Activated naive CD4-positive, alpha-beta T cell treated with anti-CD3 and anti-CD28 coated beads for 36 hours (primary cell): ENCODE measurements at regions not wholly inside any gene's neighbourhood (a gene's known extent, or its start where the extent isn't known, plus 50 kb on each side); places are given as distances from the start of the nearest gene placed in this dataset.
"Not testable (repeated sequence)": the region's sequence is repeated elsewhere in the genome, so short reads cannot be mapped to it uniquely, and the experiment has no call there.

Source experiments
- CTCF ChIA-PET: fragments of 350-600 bp; sonication (Branson Sonifier 250); formaldehyde crosslinking; loops from one replicate; lab custom pipeline; 2021; ENCODE audit warnings: antibody characterized with exemption; lab: Charles Lee
- DNase-seq: peaks from one replicate; pipeline ENCODE4 v3.0.0-alpha.2; 2020
- H3K27ac Mint-ChIP-seq: one replicate; pipeline ENCODE4 v1.8.0; 2021; ENCODE audit warnings: mild to moderate bottlenecking, mixed read lengths
- H3K27me3 Mint-ChIP-seq: one replicate; pipeline ENCODE4 v1.8.0; 2021; ENCODE audit warnings: low read depth, mixed read lengths
- H3K36me3 Mint-ChIP-seq: one replicate; pipeline ENCODE4 v1.8.0; 2021; ENCODE audit warnings: low read depth, mixed read lengths
- H3K4me1 Mint-ChIP-seq: one replicate; pipeline ENCODE4 v1.8.0; 2021; ENCODE audit warnings: low read depth, mixed read lengths
- H3K4me3 Mint-ChIP-seq: one replicate; pipeline ENCODE4 v1.8.0; 2021; ENCODE audit warnings: mild to moderate bottlenecking, moderate library complexity, mixed read lengths
- H3K9me3 Mint-ChIP-seq: one replicate; pipeline ENCODE4 v1.8.0; 2021; ENCODE audit warnings: mixed read lengths
- intact Hi-C: fragments of 100-400 bp; cut with micrococcal nuclease; formaldehyde crosslinking; loops from one replicate; pipeline ENCODE4 v1.15.1; 2023

GRCh38 chr2:22079583-22079982 lies 955.8 kb downstream of the TDRD15 start:
- DNase-seq, result no peak
- Mint-ChIP-seq H3K27ac (no peak overlapping the region), H3K4me3 (no peak overlapping the region), H3K4me1 (no peaks in the 10 kb centered on the region), H3K9me3 (peaks cover 2% of the 10 kb centered on the region), H3K27me3 (no peaks in the 10 kb centered on the region), H3K36me3 (no peaks in the 10 kb centered on the region)
- intact Hi-C loops, result no loop called here
- CTCF ChIA-PET, result no interaction called here

- Mint-ChIP-seq H3K27me3 (no peaks in the 10 kb centered on the region), H3K9me3 (peaks cover 10% of the 10 kb centered on the region), H3K4me1 (no peaks in the 10 kb centered on the region), H3K36me3 (no peaks in the 10 kb centered on the region), H3K4me3 (no peak overlapping the region), H3K27ac (no peak overlapping the region)
- CTCF ChIA-PET, result no interaction called here
- no peak for DNase-seq
- intact Hi-C loops, result no loop called here
Observed at GRCh38 chr2:22086726-22087125, 963.0 kb downstream of the TDRD15 start.

DNA sequence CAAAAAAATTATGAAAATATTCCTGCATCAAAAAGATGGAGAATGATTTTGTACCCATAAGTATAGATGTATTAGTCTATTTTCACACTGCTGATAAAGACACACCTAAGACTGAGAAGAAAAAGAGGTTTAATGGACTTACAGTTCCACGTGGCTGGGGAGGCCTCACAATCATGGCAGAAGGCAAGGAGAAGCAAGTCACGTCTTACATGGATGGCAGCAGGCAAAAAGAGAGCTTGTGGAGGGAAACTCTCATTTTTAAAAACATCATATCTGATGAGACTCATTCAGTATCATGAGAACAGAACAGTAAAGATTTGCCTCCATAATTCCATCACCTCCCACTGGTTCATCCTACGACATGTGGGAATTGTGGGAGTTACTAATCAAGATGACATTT lies 979.8 kb downstream of the TDRD15 start:
- DNase-seq, intact Hi-C loops, CTCF ChIA-PET, H3K36me3 Mint-ChIP-seq, H3K9me3 Mint-ChIP-seq, H3K27ac Mint-ChIP-seq, H3K27me3 Mint-ChIP-seq, H3K4me3 Mint-ChIP-seq, H3K4me1 Mint-ChIP-seq: not testable (repeated sequence)

GRCh38 chr2:22110244-22110651 lies 986.5 kb downstream of the TDRD15 start:
- Mint-ChIP-seq H3K4me3 (no peak overlapping the region), H3K9me3 (peaks cover 14% of the 10 kb centered on the region), H3K4me1 (no peaks in the 10 kb centered on the region), H3K36me3 (no peaks in the 10 kb centered on the region), H3K27me3 (no peaks in the 10 kb centered on the region), H3K27ac (no peak overlapping the region)
- CTCF ChIA-PET, result no interaction called here
- DNase-seq, result no peak
- intact Hi-C loops, result no loop called here

- no peak overlapping the region for H3K27ac Mint-ChIP-seq
- CTCF ChIA-PET, result no interaction called here
- H3K27me3 Mint-ChIP-seq, result no peaks in the 10 kb centered on the region
- H3K4me1 Mint-ChIP-seq, result no peaks in the 10 kb centered on the region
- no peaks in the 10 kb centered on the region for H3K36me3 Mint-ChIP-seq
- peaks cover 9% of the 10 kb centered on the region for H3K9me3 Mint-ChIP-seq
- DNase-seq, result no peak
- intact Hi-C loops, result no loop called here
- no peak overlapping the region for H3K4me3 Mint-ChIP-seq
Observed at GRCh38 chr2:22124003-22124402, 1000.2 kb downstream of the TDRD15 start.

- Mint-ChIP-seq H3K4me1 (no peaks in the 10 kb centered on the region), H3K4me3 (no peak overlapping the region), H3K27me3 (no peaks in the 10 kb centered on the region), H3K9me3 (peaks cover 11% of the 10 kb centered on the region), H3K27ac (no peak overlapping the region), H3K36me3 (no peaks in the 10 kb centered on the region)
- intact Hi-C loops, result no loop called here
- DNase-seq, result no peak
- CTCF ChIA-PET, result no interaction called here
Observed at GRCh38 chr2:22126106-22126505, 1002.3 kb downstream of the TDRD15 start.

DNA sequence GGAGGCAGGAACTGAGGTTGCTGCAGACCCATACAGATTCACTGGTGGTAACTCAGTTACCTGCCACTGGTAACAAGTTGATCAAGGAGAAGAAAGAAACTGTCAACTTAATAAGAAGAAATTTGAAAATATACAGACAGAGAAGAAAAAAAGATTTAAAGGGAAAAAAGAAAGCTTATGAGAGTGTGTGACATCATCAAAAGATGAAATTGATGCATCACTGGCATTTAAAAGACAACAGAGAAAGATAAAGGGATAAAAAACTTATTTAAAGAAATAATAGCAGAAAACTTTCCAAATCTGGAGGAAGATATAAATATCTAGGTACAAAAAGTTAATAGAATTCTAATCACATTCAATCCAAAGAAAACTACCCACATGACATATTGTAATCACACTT lies 1003.2 kb downstream of the TDRD15 start:
- Mint-ChIP-seq H3K27me3 (no peaks in the 10 kb centered on the region), H3K4me3 (no peak overlapping the region), H3K4me1 (no peaks in the 10 kb centered on the region), H3K9me3 (peaks cover 11% of the 10 kb centered on the region), H3K36me3 (no peaks in the 10 kb centered on the region), H3K27ac (no peak overlapping the region)
- DNase-seq, result no peak
- intact Hi-C loops, result no loop called here
- CTCF ChIA-PET, result no interaction called here

- no peak overlapping the region for H3K4me3 Mint-ChIP-seq
- no peak overlapping the region for H3K27ac Mint-ChIP-seq
- CTCF ChIA-PET, result no interaction called here
- H3K36me3 Mint-ChIP-seq, result no peaks in the 10 kb centered on the region
- H3K9me3 Mint-ChIP-seq, result peaks cover 2% of the 10 kb centered on the region
- H3K4me1 Mint-ChIP-seq, result no peaks in the 10 kb centered on the region
- DNase-seq, result no peak
- no peaks in the 10 kb centered on the region for H3K27me3 Mint-ChIP-seq
- intact Hi-C loops, result no loop called here
Observed at GRCh38 chr2:22134421-22134820, 1010.7 kb downstream of the TDRD15 start.

- no peak overlapping the region for H3K4me3 Mint-ChIP-seq
- no peaks in the 10 kb centered on the region for H3K36me3 Mint-ChIP-seq
- H3K9me3 Mint-ChIP-seq, result peaks cover 2% of the 10 kb centered on the region
- no peak for DNase-seq
- no peak overlapping the region for H3K27ac Mint-ChIP-seq
- intact Hi-C loops, result no loop called here
- no peaks in the 10 kb centered on the region for H3K4me1 Mint-ChIP-seq
- no peaks in the 10 kb centered on the region for H3K27me3 Mint-ChIP-seq
- CTCF ChIA-PET, result no interaction called here
Observed at GRCh38 chr2:22136446-22136845, 1012.7 kb downstream of the TDRD15 start.

DNA sequence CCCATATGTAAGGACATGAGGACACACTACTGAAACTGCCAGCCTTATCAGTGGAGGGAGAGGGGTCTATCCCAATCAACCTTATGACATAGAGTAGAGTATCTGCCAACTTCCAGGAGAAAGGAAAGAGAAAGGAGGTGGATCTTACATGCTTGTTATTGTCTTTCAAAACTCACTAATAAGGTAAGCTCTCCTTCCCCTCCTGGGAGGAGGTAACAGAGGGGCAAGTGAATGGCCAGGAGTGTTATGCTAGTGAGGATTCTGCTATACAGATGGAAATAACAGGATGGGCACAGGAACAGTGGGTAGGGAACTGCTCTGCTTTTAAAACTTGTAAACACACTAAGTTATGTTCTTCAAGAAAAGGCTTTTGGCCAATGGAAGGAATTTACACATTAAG lies 1020.1 kb downstream of the TDRD15 start:
- CTCF ChIA-PET, result no interaction called here
- H3K27ac Mint-ChIP-seq, result no peak overlapping the region
- peaks cover 9% of the 10 kb centered on the region for H3K9me3 Mint-ChIP-seq
- no peaks in the 10 kb centered on the region for H3K4me1 Mint-ChIP-seq
- intact Hi-C loops, result no loop called here
- no peaks in the 10 kb centered on the region for H3K36me3 Mint-ChIP-seq
- no peaks in the 10 kb centered on the region for H3K27me3 Mint-ChIP-seq
- no peak for DNase-seq
- no peak overlapping the region for H3K4me3 Mint-ChIP-seq

DNA sequence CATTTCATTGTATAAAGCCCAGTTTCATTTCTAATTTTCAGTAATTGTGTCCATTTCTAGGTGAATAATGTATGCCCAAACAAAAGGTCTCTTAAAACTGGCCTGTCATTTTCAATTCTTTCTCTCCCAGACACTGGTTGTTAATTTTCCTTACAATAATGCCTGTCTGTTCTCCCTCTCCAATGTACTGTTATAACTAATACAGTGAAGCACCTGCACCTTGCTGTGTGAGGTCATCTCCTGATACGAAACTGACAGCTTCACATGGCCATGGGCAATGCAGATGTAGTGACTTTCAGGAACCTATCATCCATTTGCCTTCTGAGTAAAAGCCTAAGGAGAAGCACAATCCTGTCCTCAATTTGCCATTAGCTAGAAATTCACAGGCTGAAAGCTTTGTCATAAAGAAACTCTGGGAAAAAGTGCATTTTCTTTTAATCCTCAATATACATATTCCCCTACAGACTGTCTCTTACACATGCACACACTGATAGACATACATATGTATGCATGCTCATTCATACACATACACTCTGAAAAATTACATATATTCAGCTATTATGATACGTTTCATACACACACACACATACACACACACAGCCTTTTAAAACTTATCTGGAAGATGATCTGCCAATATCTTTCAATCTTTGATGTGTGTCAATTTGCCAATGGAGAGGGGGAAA lies 1030.3 kb downstream of the TDRD15 start:
- H3K36me3 Mint-ChIP-seq, result no peaks in the 10 kb centered on the region
- CTCF ChIA-PET, result interaction anchor here (0.6 kb wide), 1 partner anchor 56 kb away, joined by 3 read pairs; no protein-coding TSS in a partner anchor
- H3K27me3 Mint-ChIP-seq, result no peaks in the 10 kb centered on the region
- H3K9me3 Mint-ChIP-seq, result peaks cover 15% of the 10 kb centered on the region
- H3K27ac Mint-ChIP-seq, result no peak overlapping the region
- H3K4me1 Mint-ChIP-seq, result no peaks in the 10 kb centered on the region
- no peak for DNase-seq
- H3K4me3 Mint-ChIP-seq, result no peak overlapping the region
- intact Hi-C loops, result no loop called here

GRCh38 chr2:22156661-22157060 lies 1032.9 kb downstream of the TDRD15 start:
- DNase-seq, H3K4me1 Mint-ChIP-seq, H3K36me3 Mint-ChIP-seq, CTCF ChIA-PET, intact Hi-C loops, H3K27ac Mint-ChIP-seq, H3K27me3 Mint-ChIP-seq, H3K4me3 Mint-ChIP-seq: not testable (repeated sequence)
- H3K9me3 Mint-ChIP-seq, result peaks cover 14% of the 10 kb centered on the region

DNA sequence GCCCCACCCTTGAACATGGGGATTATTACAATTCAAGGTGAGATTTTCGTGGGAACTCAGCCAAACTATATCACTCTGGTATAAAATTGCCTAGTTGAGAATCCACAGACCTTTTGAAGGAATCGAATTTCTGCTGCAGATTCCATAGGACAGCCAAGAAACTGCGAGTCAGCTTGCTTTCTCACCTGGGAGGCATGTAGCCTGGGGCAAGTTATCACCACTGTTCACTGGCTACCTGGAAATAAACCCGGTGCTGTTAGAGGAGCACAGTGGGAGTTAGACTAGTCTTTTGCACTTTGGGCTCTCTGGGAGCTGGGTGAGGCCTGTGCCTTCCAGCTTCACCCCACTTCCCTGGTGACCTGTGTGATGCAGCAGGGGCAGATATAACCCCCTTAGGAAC lies 1043.5 kb downstream of the TDRD15 start:
- H3K36me3 Mint-ChIP-seq, result no peaks in the 10 kb centered on the region
- H3K4me1 Mint-ChIP-seq, result no peaks in the 10 kb centered on the region
- no peak overlapping the region for H3K4me3 Mint-ChIP-seq
- peaks cover 24% of the 10 kb centered on the region for H3K9me3 Mint-ChIP-seq
- no peak overlapping the region for H3K27ac Mint-ChIP-seq
- intact Hi-C loops, result no loop called here
- no peak for DNase-seq
- CTCF ChIA-PET, result no interaction called here
- no peaks in the 10 kb centered on the region for H3K27me3 Mint-ChIP-seq
